Non-pigmented ciliary epithelial cell (primary cell): ENCODE measurements at regions not wholly inside any gene's neighbourhood (a gene's known extent, or its start where the extent isn't known, plus 50 kb on each side); places are given as distances from the start of the nearest gene placed in this dataset.

ENCODE experiments used
- DNase-seq: peaks from one replicate; pipeline ENCODE4 v3.0.0-alpha.2; 2010; ENCODE audit warnings: low read depth

DNA sequence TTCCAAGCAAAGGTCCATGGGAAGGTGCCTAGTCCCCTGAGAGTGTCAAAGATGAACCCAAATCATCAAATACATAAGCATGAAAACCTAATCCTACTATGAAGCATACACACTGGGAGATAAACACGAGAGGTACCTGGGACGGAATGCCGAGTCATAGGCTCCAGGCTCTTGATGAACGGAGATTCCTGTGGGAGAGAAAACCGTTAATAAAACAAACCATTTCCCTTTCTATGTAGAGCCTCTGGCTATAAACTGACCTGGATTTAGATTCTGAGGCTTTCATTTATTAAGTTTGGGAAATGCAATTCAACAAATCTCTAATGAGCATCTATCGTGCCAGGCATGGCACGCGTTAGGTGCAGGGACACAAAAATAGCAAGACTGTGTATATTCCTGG, 206.4 kb upstream of the IL12B start:
- DNase-seq, result no peak

DNA sequence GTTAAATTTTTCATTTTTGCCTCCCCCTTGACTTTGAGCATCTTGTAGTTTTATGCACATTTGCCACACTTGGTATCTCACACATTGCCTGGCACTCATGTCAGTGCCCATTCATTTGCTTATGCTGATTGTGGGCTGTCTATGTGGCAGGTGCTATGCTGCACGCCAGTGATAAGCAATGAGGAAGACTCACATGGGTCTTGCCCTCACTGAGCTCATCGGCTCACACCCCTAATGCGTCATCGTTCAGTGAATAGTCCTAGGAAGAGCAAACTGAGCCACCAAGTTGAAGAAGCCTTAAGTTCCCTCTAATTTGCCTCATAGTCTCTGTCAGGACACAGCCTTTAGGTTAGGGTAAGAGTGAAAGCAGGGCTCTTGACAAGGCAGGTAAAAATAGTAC, 209.4 kb upstream of the IL12B start:
- DNase-seq, result no peak

DNA sequence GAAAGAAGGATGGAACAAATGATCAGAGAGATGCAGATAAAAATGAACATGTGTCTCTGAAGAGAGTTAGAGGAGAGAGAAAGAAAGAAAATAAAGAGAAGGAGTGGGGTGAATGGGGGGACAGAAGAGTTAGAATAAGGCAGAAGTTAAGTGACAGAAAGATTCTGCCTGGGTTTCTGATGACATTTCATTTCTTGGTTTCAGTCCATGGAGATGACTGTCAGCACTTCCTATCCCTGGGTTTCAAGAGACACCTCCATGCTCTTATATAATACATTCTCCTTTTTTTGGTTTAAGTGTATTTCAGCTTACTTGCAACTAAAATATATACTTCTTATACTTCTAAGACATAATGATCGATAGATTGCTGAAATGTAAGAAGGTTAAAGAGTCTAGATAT, 213.0 kb upstream of the IL12B start:
- DNase-seq, result no peak

DNA sequence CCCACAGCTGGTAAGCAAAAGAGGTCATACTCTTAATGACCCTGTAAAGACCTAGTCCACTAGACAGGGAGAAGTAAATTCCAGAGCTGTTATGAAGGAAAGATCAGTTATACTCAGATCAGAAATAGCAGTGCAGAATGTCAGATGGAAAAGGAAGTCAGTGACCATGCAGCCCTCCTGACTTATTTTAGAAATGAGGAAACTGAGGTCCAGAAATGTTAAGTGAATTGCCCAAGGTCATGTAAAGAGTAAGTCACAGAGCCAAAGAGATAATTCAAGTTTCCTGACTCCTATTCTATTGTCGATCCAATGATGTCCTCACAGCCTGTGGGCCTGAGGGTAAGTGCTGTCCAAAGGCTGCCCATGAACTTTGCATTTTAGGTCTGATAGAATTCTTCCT, 214.9 kb upstream of the IL12B start:
- no peak for DNase-seq

DNA sequence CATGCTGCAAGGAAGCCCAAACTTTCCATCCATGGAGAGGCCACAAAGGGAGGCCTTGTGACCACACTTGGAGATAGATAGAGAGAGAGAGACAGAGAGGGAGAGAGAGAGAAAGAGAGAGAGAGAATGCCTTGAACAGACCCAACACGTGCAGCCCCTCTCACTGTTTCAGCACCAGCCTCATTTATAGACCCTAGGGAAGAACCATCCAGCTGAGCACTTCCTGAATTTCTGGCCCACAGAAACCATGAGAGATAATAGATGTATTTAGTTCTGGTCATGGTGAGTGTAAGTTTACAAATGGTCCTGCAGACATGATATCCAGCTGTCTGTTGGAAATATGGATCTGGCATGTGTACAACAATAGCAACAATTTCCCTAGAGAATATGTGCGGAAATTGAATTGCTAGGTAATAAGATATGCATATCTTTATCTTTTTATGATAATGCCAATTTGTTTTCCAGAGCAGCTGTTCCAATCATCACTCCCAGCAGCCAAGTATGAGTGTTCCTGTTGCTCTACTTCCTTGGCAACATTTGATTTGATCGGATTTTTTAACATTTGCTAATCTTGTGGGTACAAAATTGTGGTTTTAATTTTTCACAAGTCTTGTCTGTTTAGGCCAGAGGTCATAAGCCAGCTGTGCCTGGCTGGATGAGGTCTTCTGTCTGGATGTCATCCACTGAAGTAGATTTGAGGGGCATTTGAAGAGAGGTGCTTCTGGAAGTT, 217.3 kb upstream of the IL12B start:
- no peak for DNase-seq

DNA sequence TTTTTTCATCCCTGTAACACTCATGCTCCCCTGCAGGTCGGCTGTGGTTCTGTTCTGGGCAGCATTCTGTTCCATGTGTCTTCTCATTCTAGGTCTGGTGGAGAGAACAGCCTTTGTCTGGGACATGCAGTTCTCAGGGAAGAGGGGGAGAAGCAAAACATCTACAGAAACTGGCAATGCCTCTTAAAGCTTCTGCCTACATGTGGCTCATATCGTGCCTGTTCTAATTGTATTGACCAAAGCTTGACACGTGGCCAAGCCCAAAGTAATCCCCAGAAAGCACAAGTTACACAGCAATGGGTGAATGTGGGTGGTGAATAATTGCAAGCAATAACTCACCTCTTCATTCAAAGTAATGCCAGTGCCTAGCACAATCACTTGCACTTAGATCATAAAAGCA, 218.2 kb upstream of the IL12B start:
- DNase-seq, result no peak

DNA sequence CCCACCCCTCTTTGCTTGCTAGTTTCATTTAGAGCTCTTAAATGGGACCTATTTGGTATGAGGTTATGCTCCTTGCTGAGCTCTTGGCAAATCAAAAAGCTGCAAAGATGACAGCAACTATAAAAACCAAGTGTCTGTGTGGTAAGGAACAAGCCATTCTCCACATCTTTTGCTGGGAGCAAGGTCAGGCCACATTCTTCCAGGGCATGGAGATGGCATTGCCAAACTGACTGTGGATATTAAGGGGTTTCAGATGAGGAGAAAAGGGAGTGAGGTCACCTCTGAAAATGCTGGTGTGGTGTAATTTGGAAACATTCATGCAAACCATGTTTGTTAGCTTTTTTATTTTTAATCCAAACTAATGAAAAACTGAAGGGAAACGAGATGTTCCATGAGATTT, 218.8 kb upstream of the IL12B start:
- no peak for DNase-seq

DNA sequence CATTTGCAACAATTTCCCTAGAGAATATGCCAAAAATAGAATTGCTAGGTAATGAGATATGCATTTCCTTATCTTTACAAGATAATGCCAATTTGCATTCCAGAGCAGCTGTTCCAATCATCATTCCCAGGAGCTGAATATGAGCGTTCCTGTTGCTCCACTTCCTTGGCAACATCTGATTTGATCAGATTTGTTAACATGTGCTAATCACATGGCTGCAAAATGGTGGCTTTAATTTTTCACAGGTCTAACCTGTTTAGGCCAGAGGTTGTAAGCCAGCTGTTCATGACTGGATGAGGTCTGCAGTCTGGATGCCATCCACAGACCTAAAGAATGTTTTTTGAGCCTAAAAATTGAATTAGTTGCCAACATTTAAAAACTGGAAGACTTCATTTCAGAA, 220.7 kb upstream of the IL12B start:
- DNase-seq, result no peak

DNA sequence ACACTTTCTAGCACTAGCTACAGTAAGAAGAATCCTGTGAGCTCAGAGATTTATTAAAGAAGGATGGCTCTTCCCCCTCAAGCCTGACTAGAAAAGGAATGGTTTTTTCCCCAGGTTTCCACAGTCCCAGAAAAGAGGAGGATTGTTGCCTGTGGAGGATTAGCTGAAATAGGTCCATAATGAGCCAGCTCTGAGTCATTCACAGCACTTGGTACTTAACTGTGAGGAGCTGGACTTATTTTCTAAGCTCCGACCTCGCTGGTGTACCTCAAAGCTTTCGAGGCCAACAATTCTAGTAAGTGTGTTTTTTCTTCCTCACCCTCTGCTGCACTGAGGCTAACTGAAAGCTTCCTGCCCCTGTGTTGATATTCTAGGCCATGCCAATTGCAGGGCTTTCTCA, 222.5 kb upstream of the IL12B start:
- DNase-seq, result peak; percentile 42

DNA sequence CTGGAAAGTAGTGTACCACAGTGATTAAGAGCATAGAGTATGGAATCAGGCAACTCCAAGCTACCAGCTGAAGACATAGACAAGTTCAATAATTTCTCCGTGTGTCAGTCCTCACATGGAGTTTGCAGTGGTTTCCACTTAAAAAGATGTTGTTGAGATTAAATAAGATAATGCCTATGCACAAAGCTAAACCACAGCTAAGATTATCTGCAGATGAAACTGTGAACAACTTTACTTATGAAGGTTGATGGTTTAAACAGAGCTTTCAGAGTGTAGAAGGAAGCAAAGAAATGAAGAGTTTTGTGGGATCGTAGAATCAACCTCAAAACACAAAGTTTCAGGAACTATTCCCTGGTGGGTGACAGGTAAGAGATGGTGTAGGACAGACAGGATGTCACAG, 223.5 kb upstream of the IL12B start:
- no peak for DNase-seq

DNA sequence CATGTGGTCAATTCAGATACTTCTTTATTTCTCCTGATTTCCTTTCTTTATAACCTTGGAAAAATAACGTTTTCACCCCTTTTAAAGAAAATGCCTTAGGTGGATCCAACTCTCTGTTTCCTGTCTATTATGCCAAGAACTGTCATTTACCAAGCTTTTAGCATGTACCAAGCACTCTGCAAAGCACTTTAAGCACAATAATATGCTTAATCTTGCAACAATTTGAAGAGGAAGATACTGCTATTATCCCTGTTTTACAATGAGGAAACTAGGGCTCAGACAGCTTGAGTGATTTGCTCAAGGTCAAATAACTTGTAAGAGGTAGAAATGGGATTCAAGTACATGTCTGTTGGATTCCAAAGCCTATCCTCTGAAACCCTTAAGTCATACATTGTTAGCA, 224.8 kb upstream of the IL12B start:
- DNase-seq, result no peak

DNA sequence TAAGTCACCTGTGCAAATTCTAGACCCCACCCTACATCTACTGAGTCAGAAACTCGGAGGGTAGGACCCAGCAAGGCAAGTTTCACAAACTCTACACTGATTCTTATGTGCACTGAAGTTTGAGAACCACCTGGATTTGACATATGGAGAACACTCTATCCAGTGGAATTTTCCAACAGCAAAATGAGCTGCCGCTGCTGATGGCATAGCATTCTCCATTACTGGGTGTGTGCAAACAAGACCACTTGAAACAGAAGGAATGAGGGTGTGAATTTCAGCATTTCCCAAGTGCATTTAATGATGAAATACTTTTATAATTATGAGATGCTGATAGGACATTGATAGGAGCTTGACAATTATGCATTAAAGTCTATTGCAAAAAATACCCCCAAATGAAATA, 229.1 kb upstream of the IL12B start:
- DNase-seq, result no peak

DNA sequence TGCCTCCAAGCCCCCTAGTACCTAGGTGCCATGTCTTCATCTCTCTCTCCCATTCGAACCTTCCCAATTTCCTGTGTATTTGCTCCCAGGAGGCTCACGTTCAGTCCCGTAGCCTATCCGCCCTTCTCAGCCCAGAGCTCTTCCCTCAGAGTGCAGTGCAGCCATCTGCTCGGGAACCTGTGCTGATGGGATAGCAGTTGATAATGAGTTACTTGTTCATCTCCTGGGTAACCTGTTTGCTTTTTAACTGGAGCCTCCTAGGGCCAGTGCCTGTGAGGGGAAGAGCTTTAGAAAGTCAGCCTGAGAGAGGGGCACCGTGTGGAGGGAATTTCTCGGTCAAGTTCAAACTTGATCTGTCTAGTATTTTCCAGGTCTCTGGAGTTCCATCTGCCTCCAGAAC, 229.8 kb upstream of the IL12B start:
- DNase-seq, result no peak

DNA sequence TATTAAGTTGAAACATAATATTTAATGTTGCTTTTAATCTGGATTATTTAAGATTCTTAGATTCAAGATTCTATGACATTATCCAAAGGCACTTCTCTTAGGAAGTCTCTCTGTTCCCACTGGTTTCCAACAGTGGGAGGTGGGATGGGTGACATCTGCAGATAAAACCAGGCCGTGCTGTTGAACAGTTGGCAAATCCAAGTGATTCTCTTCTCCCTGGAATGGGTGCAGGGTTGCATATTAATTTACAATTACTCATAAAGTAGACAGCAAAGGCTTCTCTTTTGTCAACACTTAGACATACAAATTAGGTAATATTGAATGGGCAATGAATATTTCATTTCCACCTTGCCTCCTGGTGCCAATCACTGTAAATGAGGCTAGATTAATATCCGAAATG, 233.7 kb upstream of the IL12B start:
- no peak for DNase-seq

DNA sequence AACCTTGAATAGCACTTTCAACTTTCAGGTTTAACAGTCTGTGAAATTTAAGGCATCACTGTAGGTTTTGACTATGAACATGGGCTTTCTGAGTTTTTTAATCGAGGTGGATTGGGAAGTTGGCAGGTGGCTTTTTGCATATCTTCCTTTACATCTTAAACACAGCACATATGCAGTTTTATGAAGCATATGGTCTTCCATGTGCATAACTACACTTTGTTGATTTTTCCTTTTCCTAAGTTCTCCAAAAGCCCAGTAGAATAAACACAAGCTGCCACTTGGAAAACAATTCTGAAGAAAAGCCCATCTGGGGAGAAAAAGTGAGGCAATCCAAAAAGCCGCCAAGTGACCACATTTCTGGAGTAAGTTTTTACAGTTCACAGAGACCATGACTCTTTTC, 236.5 kb upstream of the IL12B start:
- no peak for DNase-seq

DNA sequence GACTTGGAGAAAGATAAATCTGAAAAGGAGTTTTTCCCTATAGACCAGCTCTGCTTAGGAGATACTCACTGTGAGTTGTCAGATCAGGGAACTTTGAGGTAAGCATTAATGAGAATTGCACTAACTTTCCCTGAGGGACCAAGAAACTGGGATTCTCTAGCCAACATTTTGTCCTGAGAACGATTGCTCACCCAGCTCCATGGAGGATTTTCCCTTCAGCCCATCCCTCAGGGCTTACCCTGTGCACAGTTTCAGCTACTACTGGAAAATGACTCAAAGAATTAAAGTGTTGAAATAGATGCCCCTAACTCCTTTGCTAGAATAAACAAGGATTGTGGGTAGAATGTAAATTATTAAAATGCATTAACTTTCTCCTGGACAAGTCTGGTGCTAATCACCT, 237.2 kb upstream of the IL12B start:
- no peak for DNase-seq

DNA sequence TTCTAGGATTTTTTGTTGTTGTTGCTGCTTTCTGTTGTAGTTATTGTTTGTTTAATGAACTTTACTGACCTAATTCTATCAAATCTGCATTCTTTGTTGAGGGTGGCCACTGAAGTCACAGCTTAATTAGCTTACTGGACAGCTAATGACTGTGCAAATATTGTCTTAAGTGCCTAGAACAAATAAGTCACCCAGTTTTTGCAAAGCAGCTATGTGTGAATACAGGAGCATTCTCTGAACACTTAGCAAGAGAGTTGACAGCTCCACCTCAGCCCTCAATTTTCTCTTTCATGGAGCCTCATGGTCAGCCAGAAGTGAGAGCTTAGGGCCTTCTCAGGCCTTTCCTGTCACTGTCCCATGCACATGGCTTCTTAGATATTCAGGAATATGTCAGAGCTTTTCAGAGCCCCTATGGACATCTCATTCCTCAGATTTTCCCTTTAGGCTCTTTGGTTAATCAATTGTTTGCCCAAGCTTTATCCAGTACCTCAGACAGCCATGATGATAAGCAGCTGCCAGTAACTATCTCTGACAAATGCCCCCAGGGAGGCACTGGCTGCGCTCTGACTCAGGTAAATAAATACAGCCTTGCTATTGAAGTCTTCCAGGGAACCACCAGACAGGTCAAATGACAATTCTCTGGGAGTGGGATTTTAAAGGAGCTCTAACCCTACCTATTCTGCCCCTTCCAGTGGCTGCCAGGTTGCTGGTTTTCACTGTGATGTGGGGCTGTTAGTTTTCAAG, 241.4 kb upstream of the IL12B start:
- no peak for DNase-seq

DNA sequence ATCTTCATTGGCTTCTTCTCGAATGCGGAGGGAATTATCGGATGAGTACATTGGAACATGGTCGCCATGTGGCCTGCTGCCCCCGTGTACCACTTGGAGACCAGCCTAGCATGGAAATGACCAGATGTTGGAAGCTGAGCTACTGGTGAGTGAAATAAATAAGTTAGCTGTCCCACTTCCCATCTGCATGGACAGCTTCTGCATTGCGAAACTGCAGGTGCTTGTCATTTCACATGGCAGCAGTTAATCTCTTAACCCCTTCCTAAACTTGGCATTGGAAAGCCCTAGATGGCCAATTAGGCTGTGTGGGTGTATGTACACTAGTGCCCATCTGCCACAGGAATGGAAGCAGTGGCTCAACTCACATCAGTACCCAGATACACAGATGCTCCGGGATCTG, 246.6 kb upstream of the IL12B start:
- DNase-seq, result no peak

DNA sequence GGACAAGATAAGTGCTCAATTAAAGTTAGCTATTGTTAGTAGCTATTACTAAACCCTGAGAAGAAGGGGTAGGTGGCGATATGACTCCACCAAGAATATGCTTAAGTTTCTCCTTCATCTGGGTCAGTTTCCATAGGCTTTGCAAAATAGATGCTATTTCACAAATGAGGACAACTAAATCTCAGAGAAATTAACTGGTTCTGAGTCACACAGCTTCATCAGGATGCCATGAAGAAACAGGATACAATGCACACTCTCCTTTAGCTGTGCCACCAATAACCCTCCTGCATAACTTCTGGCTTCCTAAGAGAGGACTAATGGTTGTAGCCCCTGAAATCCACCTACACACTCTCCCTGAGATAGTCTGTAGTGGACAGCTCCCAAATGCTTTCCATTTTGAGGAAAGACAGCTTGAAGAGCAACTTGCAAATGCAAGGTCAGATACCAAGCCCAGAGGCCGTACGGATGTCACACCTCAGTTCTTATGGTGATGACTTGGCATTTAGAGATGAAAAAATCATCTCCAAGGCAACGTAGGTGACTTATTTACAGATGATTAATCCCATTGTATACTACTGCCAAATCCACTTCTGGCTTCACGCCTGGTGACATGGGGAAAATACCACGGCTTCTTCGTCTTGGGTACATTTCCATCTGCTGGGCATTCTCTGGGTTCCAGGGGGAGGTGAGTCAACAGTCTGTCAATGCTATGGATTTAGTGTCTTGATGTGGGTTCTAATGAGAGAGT, 251.4 kb upstream of the IL12B start:
- peak; percentile 62 for DNase-seq

DNA sequence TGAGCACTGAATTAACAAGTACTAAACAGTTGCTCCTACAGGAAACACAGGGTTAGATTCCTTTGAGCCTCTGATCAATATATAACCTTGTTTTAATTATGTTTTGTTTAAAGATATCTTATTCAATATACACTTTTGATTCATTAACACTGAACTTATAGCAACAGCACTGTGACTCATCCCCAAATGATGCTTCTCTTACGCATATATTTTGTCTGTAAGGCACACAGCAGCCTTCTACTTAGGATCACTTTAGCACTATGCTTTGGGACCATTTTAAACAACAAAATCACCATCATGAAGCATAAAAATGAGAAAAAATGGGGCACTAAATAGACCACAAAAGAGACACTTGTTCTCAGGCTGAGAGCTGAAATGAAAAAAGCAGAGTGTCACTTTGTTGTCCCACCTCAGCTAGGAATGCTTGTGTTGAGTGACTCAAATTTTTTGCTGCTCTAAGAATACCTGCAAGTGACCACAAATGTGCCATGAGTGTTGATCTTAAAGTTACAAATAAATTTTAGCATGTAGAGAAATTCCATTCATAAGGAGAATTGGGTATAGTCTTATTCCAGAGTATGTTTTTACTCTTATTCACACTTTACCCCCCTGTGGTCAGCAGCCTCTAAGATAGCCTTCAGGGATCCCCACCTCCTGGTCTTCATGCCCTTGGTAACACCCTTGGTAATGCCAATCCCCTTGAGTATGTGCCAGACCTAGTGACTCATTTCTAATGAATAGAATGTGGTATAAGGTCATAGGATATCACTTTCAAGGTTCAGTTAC, 252.7 kb upstream of the IL12B start:
- DNase-seq, result peak; percentile 15

DNA sequence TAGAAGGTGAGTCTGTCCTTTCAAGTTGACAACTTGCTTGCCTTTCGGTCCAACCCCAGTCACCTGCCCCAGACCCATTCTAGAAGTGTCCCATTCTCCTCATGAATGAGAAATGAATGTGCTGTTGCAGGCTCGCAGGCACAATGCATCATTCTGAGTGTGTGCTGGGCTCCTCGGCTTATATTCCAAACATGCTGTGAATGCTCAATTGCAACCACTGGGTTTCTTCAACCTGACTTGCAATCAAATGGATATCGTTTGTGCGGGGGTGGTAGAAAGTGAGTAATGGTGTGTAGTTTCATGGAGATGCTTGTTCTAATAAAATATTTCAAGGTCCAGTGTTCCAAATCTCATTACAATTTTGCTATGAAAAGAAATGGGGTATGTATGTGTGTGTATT, 256.6 kb upstream of the IL12B start:
- no peak for DNase-seq

DNA sequence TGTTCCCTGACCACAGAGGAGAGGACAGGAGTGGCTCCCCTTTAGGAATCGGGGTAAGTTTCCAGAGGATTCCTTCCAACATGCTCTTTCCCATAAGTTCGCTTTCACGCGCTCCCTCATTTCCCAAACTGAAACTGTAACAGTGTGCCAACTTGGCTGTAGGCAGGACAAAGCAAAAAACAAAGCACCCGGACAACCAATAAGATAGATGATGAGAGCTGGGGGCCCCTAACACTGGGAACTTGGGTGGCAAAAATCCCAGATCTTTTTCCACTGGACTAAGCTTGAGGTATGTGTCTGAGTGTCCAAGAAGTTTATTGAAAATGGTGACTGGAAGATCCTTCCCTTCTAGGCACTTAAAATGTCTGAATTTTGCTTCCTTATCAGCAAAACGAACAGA, 258.7 kb upstream of the IL12B start:
- no peak for DNase-seq
